HepG2 (cell line): ENCODE measurements at regions not wholly inside any gene's neighbourhood (a gene's known extent, or its start where the extent isn't known, plus 50 kb on each side); places are given as distances from the start of the nearest gene placed in this dataset.

Experiments
- ATAC-seq: fragments of 200-7000 bp; cut with Tn5 transposase; 3 replicates; pipeline ENCODE4 v1.9.1; 2020; ENCODE audit warnings: mild to moderate bottlenecking, moderate library complexity
- BruUV-seq: library from RNA; stranded (reverse); fragments of 400-500 nt; replicated peaks from 2 replicates; lab custom pipeline; 2021; lab: Mats Ljungman, UMichigan
- CTCF ChIA-PET: fragments of 300-600 bp; formaldehyde crosslinking; extraction: SDS; loops from one replicate; lab custom pipeline; 2021; ENCODE audit warnings: low total read pairs, inconsistent platforms, low intra/inter-chr PET ratio; lab: Yijun Ruan, JAX
- POLR2A ChIA-PET: fragments of 350-600 bp; sonication (Branson Sonifier 250); formaldehyde crosslinking; loops from one replicate; lab custom pipeline; 2020; ENCODE audit warnings: antibody characterized with exemption, inconsistent platforms; lab: Yijun Ruan, JAX
- DNase-seq: peaks from one replicate; pipeline ENCODE4 v3.0.0-alpha.2; 2015; ENCODE audit warnings: low spot score
- FAIRE-seq: peaks from 3 replicates; lab custom pipeline; 2011; peaks lifted over from hg19 to GRCh38; lab: Jason Lieb, UNC
- H2AFZ ChIP-seq: one replicate; pipeline ENCODE4 v1.6.1; 2011; ENCODE audit warnings: low read length, inconsistent platforms
- H3K27ac ChIP-seq: fragments of 300-600 bp; 3 replicates; pipeline ENCODE4 v1.8.0; 2011; ENCODE audit warnings: mixed run types, mild to moderate bottlenecking, mixed read lengths, low read length, inconsistent platforms; ENCODE audit not compliant: insufficient read depth; ENCODE audit errors: extremely low read length
- H3K27me3 ChIP-seq, 2 experiments: fragments of 200-600 bp in 1 of 2; 2 replicates in 1 of 2; 3 replicates in 1 of 2; pipeline versions ENCODE4 v1.6.0 to v1.8.0; 2011; ENCODE audit warnings: low read length in 2 of 2, mild to moderate bottlenecking in 2 of 2, moderate library complexity in 2 of 2, inconsistent platforms in 1 of 2; ENCODE audit not compliant: insufficient read depth in 2 of 2, control insufficient read depth in 1 of 2
- H3K36me3 ChIP-seq, 2 experiments: fragments of 200-600 bp in 1 of 2; replicated peaks in 1 of 2; 2 replicates in 1 of 2; 3 replicates in 1 of 2; pipeline versions ENCODE4 v1.5.1 to v1.8.0; 2011; ENCODE audit warnings: low read length in 2 of 2, inconsistent platforms in 1 of 2; ENCODE audit not compliant: insufficient read depth in 2 of 2, control insufficient read depth in 1 of 2
- H3K4me1 ChIP-seq: 2 replicates; pipeline ENCODE4 v1.5.1; 2012; ENCODE audit warnings: low read length, inconsistent platforms; ENCODE audit not compliant: insufficient read depth
- H3K4me2 ChIP-seq: 2 replicates; pipeline ENCODE4 v1.6.0; 2011; ENCODE audit warnings: low read depth, low read length, inconsistent platforms
- H3K4me3 ChIP-seq, 3 experiments: fragments of 200-600 bp in 1 of 3; sonication (generic), shearing (Covaris generic) in 1 of 3; replicated peaks in 1 of 3; 2 replicates each; pipeline ENCODE4 v1.5.1; 2011 to 2016; ENCODE audit warnings: low read length in 3 of 3, inconsistent platforms in 2 of 3, low read depth in 2 of 3, mild to moderate bottlenecking in 2 of 3, control low read depth in 1 of 3, mixed read lengths in 1 of 3; ENCODE audit not compliant: insufficient read depth in 1 of 3
- H3K79me2 ChIP-seq: one replicate; pipeline ENCODE4 v1.6.1; 2011; ENCODE audit warnings: low read length, inconsistent platforms; ENCODE audit not compliant: insufficient read depth
- H3K9ac ChIP-seq: 2 replicates; pipeline ENCODE4 v1.6.0; 2011; ENCODE audit warnings: mild to moderate bottlenecking, low read depth, low read length, inconsistent platforms; ENCODE audit not compliant: insufficient read depth
- H3K9me3 ChIP-seq: 2 replicates; pipeline ENCODE4 v1.5.1; 2012; ENCODE audit warnings: mild to moderate bottlenecking, low read length
- H4K20me1 ChIP-seq: 2 replicates; pipeline ENCODE4 v1.6.0; 2011; ENCODE audit warnings: inconsistent platforms, mild to moderate bottlenecking, low read length, moderate library complexity; ENCODE audit not compliant: insufficient read depth
- AHR ChIP-seq: IDR thresholded peaks from 2 replicates; pipeline ENCODE4 v1.6.1; 2018; ENCODE audit warnings: missing genetic modification reagents, missing compliant biosample characterization
- AKNA ChIP-seq: sonication (generic); formaldehyde crosslinking; IDR thresholded peaks from 2 replicates; pipeline ENCODE4 v1.4.0; 2020; ENCODE audit warnings: missing genetic modification reagents, borderline replicate concordance
- CENPT ChIP-seq: sonication (generic); formaldehyde crosslinking; IDR thresholded peaks from 2 replicates; pipeline ENCODE4 v1.8.0; 2022; ENCODE audit warnings: low read depth, mild to moderate bottlenecking, moderate library complexity, missing genetic modification reagents
- FOXA1 ChIP-seq, 2 experiments: fragments of 450-650 bp in 1 of 2; sonication (generic) in 1 of 2; formaldehyde crosslinking in 1 of 2; IDR thresholded peaks; 2 replicates each; pipeline versions ENCODE4 v1.4.0 to v1.6.1; 2016 to 2020; ENCODE audit warnings: missing genetic modification reagents in 1 of 2
- FOXJ3 ChIP-seq: sonication (generic); formaldehyde crosslinking; IDR thresholded peaks from 2 replicates; pipeline ENCODE4 v1.4.0; 2020; ENCODE audit warnings: missing genetic modification reagents, mild to moderate bottlenecking, borderline replicate concordance
- HNF4G ChIP-seq, 2 experiments: sonication (generic) in 1 of 2; formaldehyde crosslinking in 1 of 2; IDR thresholded peaks; 2 replicates each; pipeline versions ENCODE4 v1.4.0 to v1.6.1; 2011 to 2020; ENCODE audit warnings: borderline replicate concordance in 2 of 2, low read depth in 2 of 2, mild to moderate bottlenecking in 2 of 2, low read length in 1 of 2, missing genetic modification reagents in 1 of 2, moderate library complexity in 1 of 2
- MAFG ChIP-seq: sonication (generic); formaldehyde crosslinking; IDR thresholded peaks from 2 replicates; pipeline ENCODE4 v1.5.1; 2020; ENCODE audit warnings: mild to moderate bottlenecking, missing genetic modification reagents
- MIER3 ChIP-seq: IDR thresholded peaks from 2 replicates; pipeline ENCODE4 v1.6.1; 2016; ENCODE audit warnings: missing compliant biosample characterization, borderline replicate concordance
- NFE2L1 ChIP-seq: sonication (generic); formaldehyde crosslinking; IDR thresholded peaks from 2 replicates; pipeline ENCODE4 v1.4.0; 2020; ENCODE audit warnings: missing genetic modification reagents, mild to moderate bottlenecking, borderline replicate concordance
- NFKBIZ ChIP-seq: IDR thresholded peaks from 2 replicates; pipeline ENCODE4 v1.6.1; 2018; ENCODE audit warnings: missing genetic modification reagents, missing compliant biosample characterization
- NONO ChIP-seq, 2 experiments: fragments of 450-650 bp in 1 of 2; sonication (generic) in 1 of 2; formaldehyde crosslinking in 1 of 2; IDR thresholded peaks in 1 of 2; conservative IDR thresholded peaks in 1 of 2; 2 replicates each; pipeline versions ENCODE4 v1.6.1 to v1.8.0; 2017 to 2022; ENCODE audit warnings: mild to moderate bottlenecking in 1 of 2, missing genetic modification reagents in 1 of 2, moderate library complexity in 1 of 2
- PPARG ChIP-seq: conservative IDR thresholded peaks from 2 replicates; pipeline ENCODE4 v1.6.1; 2016; ENCODE audit warnings: missing biosample characterization, missing genetic modification reagents
- SATB2 ChIP-seq: sonication (generic); formaldehyde crosslinking; IDR thresholded peaks from 2 replicates; pipeline ENCODE4 v1.5.0; 2020; ENCODE audit warnings: missing genetic modification reagents
- ZMAT3 ChIP-seq: sonication (generic); formaldehyde crosslinking; conservative IDR thresholded peaks from 2 replicates; pipeline ENCODE4 v1.7.0; 2021; ENCODE audit warnings: missing genetic modification reagents
- ZMYM2 ChIP-seq: sonication (generic); formaldehyde crosslinking; IDR thresholded peaks from 2 replicates; pipeline ENCODE4 v1.8.0; 2022; ENCODE audit warnings: mild to moderate bottlenecking, missing genetic modification reagents
- ZNF777 ChIP-seq: sonication (generic); formaldehyde crosslinking; IDR thresholded peaks from 2 replicates; pipeline ENCODE4 v1.4.0; 2020; ENCODE audit warnings: missing genetic modification reagents
- ZNF816 ChIP-seq: sonication (generic); formaldehyde crosslinking; IDR thresholded peaks from 2 replicates; pipeline ENCODE4 v1.8.0; 2022; ENCODE audit warnings: missing genetic modification reagents, mild to moderate bottlenecking, borderline replicate concordance
- ZSCAN30 ChIP-seq: sonication (generic); formaldehyde crosslinking; IDR thresholded peaks from 2 replicates; pipeline ENCODE4 v1.5.0; 2020; ENCODE audit warnings: mild to moderate bottlenecking, missing genetic modification reagents
- WGBS: methylation state at CpG from one replicate; pipeline ENCODE4 v1.1.6; 2017; ENCODE audit warnings: low lambda C conversion rate; 5-methylcytosine and 5-hydroxymethylcytosine counted together
- in situ Hi-C: cut with HindIII; loops from 2 replicates; pipeline ENCODE4 v1.10.0; 2017; ENCODE audit warnings: low pct_unique_long_range_greater_than_20kb; ENCODE audit not compliant: extremely low pct_ligation_motif_present
- intact Hi-C: fragments of 100-400 bp; cut with micrococcal nuclease; formaldehyde crosslinking; loops from one replicate; pipeline ENCODE4 v1.10.0; 2022; ENCODE audit not compliant: unreplicated experiment

DNA sequence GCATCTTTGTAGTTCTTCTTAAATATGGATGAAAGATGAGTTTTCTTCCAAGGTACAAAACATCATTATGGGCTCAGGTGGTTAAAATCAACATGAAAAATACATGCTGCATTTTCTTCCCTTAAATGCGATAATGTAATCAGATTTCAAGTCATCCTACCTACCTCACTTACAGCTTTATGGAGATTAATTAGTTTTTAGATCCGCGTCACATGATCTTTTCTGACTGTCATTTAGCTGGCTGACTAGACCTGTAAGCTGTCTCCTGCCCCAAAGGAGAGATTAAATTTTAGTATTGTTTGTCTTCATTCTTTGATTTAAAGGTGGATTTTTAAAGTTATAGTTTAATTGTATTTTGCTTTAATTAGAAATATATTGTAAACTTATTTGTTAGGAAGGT is 678.0 kb upstream of the ZEB2 start (continued):
- TF ChIP-seq AKNA (CRISPR knock-in tag) (no peak), FOXA1 (IDR thresholded peaks at IDR 0.05) (no peak), FOXA1 (CRISPR knock-in tag; IDR thresholded peaks at IDR 0.05) (no peak)
- TF ChIP-seq, all 625 proteins: peak for 0

GRCh38 chr2:145194673-145195072 is 674.8 kb upstream of the ZEB2 start:
- 2% methylated on average over 2 of the region's 2 CpGs for WGBS
- Histone ChIP-seq H4K20me1 (no peaks in the 10 kb centered on the region), H3K9me3 (no peaks in the 10 kb centered on the region), H3K9ac (no peak overlapping the region), H3K4me2 (no peak overlapping the region), H2AFZ (no peak overlapping the region), H3K79me2 (no peaks in the 10 kb centered on the region), H3K4me3 (no peak overlapping the region), H3K27me3 (no peaks in the 10 kb centered on the region), H3K36me3 (no peaks in the 10 kb centered on the region), H3K4me1 (no peaks in the 10 kb centered on the region), H3K27ac (no peak overlapping the region)
- ChIA-PET CTCF (no interaction called here), POLR2A (no interaction called here)
- TF ChIP-seq AHR (no peak), SATB2 (no peak), CENPT (CRISPR knock-in tag) (no peak), ZNF777 (no peak), ZMYM2 (CRISPR knock-in tag) (no peak), MIER3 (CRISPR knock-in tag) (no peak), NFE2L1 (CRISPR knock-in tag) (no peak), ZSCAN30 (no peak), ZNF816 (CRISPR knock-in tag) (no peak), NONO (IDR thresholded peaks at IDR 0.05) (no peak), NONO (CRISPR knock-in tag; conservative IDR thresholded peaks at IDR 0.05) (no peak), ZMAT3 (CRISPR knock-in tag) (no peak), PPARG (CRISPR knock-in tag) (no peak), HNF4G (IDR thresholded peaks at IDR 0.05; ENCODE audit: borderline replicate concordance, low read depth, low read length) (no peak), HNF4G (CRISPR knock-in tag; IDR thresholded peaks at IDR 0.05; ENCODE audit: borderline replicate concordance, low read depth) (no peak), NFKBIZ (CRISPR knock-in tag) (no peak), FOXJ3 (CRISPR knock-in tag) (no peak), MAFG (CRISPR knock-in tag) (no peak)
- no TSS peak for BruUV-seq
- in situ Hi-C loops: no loop called here
- intact Hi-C loops: no loop called here
- no peak for DNase-seq
- no peak for FAIRE-seq
- ATAC-seq: no peak
